ENCODE measurements at regions not wholly inside any gene's neighbourhood (a gene's known extent, or its start where the extent isn't known, plus 50 kb on each side); places are given as distances from the start of the nearest gene placed in this dataset.

- TF ChIP-seq SUZ12 (IDR thresholded peaks at IDR 0.05) (no peak), HDGF (IDR thresholded peaks at IDR 0.05; ENCODE audit: borderline replicate concordance) (no peak), SP1 (IDR thresholded peaks at IDR 0.05) (no peak), BHLHE40 (IDR thresholded peaks at IDR 0.05; ENCODE audit: borderline replicate concordance) (no peak), FOXM1 (IDR thresholded peaks at IDR 0.05; ENCODE audit: borderline replicate concordance) (no peak), FOXA1 (IDR thresholded peaks at IDR 0.05) (no peak), CTBP1 (IDR thresholded peaks at IDR 0.05; ENCODE audit: borderline replicate concordance) (no peak), LEF1 (IDR thresholded peaks at IDR 0.05; ENCODE audit: borderline replicate concordance) (no peak), FOXK2 (IDR thresholded peaks at IDR 0.05) (no peak)
Observed at GRCh38 chr12:124440841-124441381, 126.5 kb downstream of the NCOR2 start.
